NCI-H460 (cell line): ENCODE measurements at regions not wholly inside any gene's neighbourhood (a gene's known extent, or its start where the extent isn't known, plus 50 kb on each side); places are given as distances from the start of the nearest gene placed in this dataset.

Experiments used
- DNase-seq: peaks from one replicate; pipeline ENCODE4 v3.0.0-alpha.2; 2016; ENCODE audit warnings: low read depth; ENCODE audit errors: extremely low read depth

GRCh38 chr16:17829811-17830210 lies 359.1 kb upstream of the XYLT1 start:
- no peak for DNase-seq

GRCh38 chr16:17828012-17828411 lies 357.3 kb upstream of the XYLT1 start:
- no peak for DNase-seq

GRCh38 chr16:17827313-17827712 lies 356.6 kb upstream of the XYLT1 start:
- no peak for DNase-seq

GRCh38 chr16:17817943-17818342 lies 347.2 kb upstream of the XYLT1 start:
- no peak for DNase-seq

- DNase-seq, result no peak
Measured at GRCh38 chr16:17817260-17817659, 346.5 kb upstream of the XYLT1 start.

- DNase-seq, result no peak
Measured at GRCh38 chr16:17812771-17813170, 342.0 kb upstream of the XYLT1 start.

- DNase-seq, result no peak
Measured at GRCh38 chr16:17804857-17805256, 334.1 kb upstream of the XYLT1 start.

GRCh38 chr16:17803625-17804410 lies 333.1 kb upstream of the XYLT1 start:
- DNase-seq, result peak; percentile 92

GRCh38 chr16:17802571-17802970 lies 331.8 kb upstream of the XYLT1 start:
- no peak for DNase-seq

GRCh38 chr16:17801068-17801467 lies 330.3 kb upstream of the XYLT1 start:
- no peak for DNase-seq

GRCh38 chr16:17798716-17799115 lies 328.0 kb upstream of the XYLT1 start:
- no peak for DNase-seq

- DNase-seq, result no peak
Measured at GRCh38 chr16:17793354-17793753, 322.6 kb upstream of the XYLT1 start.

- DNase-seq, result peak; percentile 69
Measured at GRCh38 chr16:17784073-17784472, 313.3 kb upstream of the XYLT1 start.

- peak; percentile 65 for DNase-seq
Measured at GRCh38 chr16:17780181-17780580, 309.4 kb upstream of the XYLT1 start.

GRCh38 chr16:17777408-17777863 lies 306.7 kb upstream of the XYLT1 start:
- DNase-seq, result peak; percentile 58

- no peak for DNase-seq
Measured at GRCh38 chr16:17776888-17777287, 306.1 kb upstream of the XYLT1 start.

GRCh38 chr16:17776465-17776864 lies 305.7 kb upstream of the XYLT1 start:
- DNase-seq, result no peak

GRCh38 chr16:17775061-17775460 lies 304.3 kb upstream of the XYLT1 start:
- no peak for DNase-seq

- DNase-seq, result no peak
Measured at GRCh38 chr16:17773698-17774101, 302.9 kb upstream of the XYLT1 start.

GRCh38 chr16:17770104-17770503 lies 299.3 kb upstream of the XYLT1 start:
- DNase-seq, result no peak

- DNase-seq, result no peak
Measured at GRCh38 chr16:17769065-17769464, 298.3 kb upstream of the XYLT1 start.

- DNase-seq, result peak; percentile 85
Measured at GRCh38 chr16:17768257-17768656, 297.5 kb upstream of the XYLT1 start.

GRCh38 chr16:17766012-17766411 lies 295.3 kb upstream of the XYLT1 start:
- DNase-seq, result no peak
